ENCODE measurements at regions not wholly inside any gene's neighbourhood (a gene's known extent, or its start where the extent isn't known, plus 50 kb on each side); places are given as distances from the start of the nearest gene placed in this dataset.

DNA sequence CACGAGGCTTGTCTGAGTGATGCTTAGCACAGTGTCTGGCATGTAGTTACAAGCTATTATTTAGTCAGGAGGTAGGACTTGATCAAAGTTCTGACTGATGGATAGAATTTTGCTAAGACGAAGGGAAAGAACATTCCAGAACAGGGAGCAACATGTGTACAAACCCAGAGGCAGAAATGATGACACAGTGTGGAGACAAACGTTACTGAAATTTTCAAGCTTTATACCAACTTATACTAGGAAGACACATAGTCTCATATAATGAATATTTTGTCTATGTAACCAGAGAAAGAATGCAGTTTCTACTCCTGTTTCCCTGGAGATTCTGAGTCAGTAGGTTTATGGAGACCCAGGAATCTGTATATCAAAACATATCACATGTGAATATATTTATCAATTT, 123.4 kb downstream of the FAM124B start:
- no peaks in the 10 kb centered on the region for H3K9me3 Mint-ChIP-seq
- H3K27me3 Mint-ChIP-seq (ENCODE audit: insufficient read depth), result no peaks in the 10 kb centered on the region
- H3K36me3 Mint-ChIP-seq (ENCODE audit: low read depth), result no peaks in the 10 kb centered on the region
- H3K4me3 Mint-ChIP-seq, result no peak overlapping the region
- H3K27ac Mint-ChIP-seq, result no peak overlapping the region
- peak; percentile 70 for DNase-seq
- H3K4me1 Mint-ChIP-seq (ENCODE audit: low read depth), result peaks cover 17% of the 10 kb centered on the region
- peak; percentile 51 for TF ChIP-seq CTCF (IDR thresholded peaks at IDR 0.05)

GRCh38 chr2:224276251-224276650, 125.7 kb downstream of the FAM124B start:
- H3K27ac Mint-ChIP-seq, result no peak overlapping the region

GRCh38 chr2:224272237-224272910, 129.5 kb downstream of the FAM124B start:
- TF ChIP-seq CTCF (IDR thresholded peaks at IDR 0.05), result no peak
- Mint-ChIP-seq H3K36me3 (ENCODE audit: low read depth) (no peaks in the 10 kb centered on the region), H3K4me3 (no peak overlapping the region), H3K4me1 (ENCODE audit: low read depth) (peaks cover 26% of the 10 kb centered on the region), H3K27ac (no peak overlapping the region), H3K9me3 (no peaks in the 10 kb centered on the region), H3K27me3 (ENCODE audit: insufficient read depth) (no peaks in the 10 kb centered on the region)
- DNase-seq, result no peak

More at GRCh38 chr2:224276251-224276650, 125.7 kb downstream of the FAM124B start:
- TF ChIP-seq CTCF (IDR thresholded peaks at IDR 0.05), result no peak
- H3K4me3 Mint-ChIP-seq, result no peak overlapping the region
- H3K36me3 Mint-ChIP-seq (ENCODE audit: low read depth), result no peaks in the 10 kb centered on the region
- DNase-seq, result no peak
- H3K27me3 Mint-ChIP-seq (ENCODE audit: insufficient read depth), result no peaks in the 10 kb centered on the region
- H3K9me3 Mint-ChIP-seq, result no peaks in the 10 kb centered on the region
- peaks cover 26% of the 10 kb centered on the region for H3K4me1 Mint-ChIP-seq (ENCODE audit: low read depth)

DNA sequence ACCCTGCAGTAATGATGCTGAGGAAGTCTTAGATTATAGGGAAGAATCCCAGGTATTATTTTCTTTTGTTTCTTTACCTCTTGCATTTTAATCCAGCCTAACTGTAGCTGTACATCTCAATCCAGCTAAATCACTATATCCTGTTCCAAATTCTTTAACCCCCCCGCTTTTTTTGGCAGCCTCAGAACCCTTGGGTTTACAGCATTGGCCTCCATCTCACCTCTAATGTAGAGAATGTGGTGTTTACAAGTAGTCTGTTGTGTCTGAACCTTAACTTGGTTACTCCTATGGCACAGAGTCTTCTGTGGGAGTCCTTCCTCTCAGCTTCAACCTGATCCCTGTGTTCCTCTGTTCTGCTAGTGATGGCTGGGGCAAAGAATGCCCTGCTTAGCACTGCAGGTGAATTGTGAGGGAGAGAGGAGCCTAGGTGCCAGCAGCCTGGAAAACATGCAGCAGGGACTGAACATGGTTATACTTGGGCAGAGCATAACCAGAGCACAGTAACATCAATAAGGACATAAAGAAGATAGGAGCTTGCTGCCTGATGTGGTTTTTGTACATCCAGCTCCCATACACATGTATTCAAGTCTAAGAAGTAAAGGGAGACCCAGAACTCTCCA, 130.2 kb downstream of the FAM124B start:
- DNase-seq, result no peak
- no peaks in the 10 kb centered on the region for H3K27me3 Mint-ChIP-seq (ENCODE audit: insufficient read depth)
- H3K9me3 Mint-ChIP-seq, result no peaks in the 10 kb centered on the region
- TF ChIP-seq CTCF (IDR thresholded peaks at IDR 0.05), result no peak
- H3K4me3 Mint-ChIP-seq, result no peak overlapping the region
- no peaks in the 10 kb centered on the region for H3K36me3 Mint-ChIP-seq (ENCODE audit: low read depth)
- H3K4me1 Mint-ChIP-seq (ENCODE audit: low read depth), result peaks cover 31% of the 10 kb centered on the region
- no peak overlapping the region for H3K27ac Mint-ChIP-seq

- Mint-ChIP-seq H3K4me1 (ENCODE audit: low read depth) (peaks cover 60% of the 10 kb centered on the region), H3K27ac (peak overlapping the region; percentile 85), H3K9me3 (no peaks in the 10 kb centered on the region), H3K4me3 (peak overlapping the region; percentile 24), H3K27me3 (ENCODE audit: insufficient read depth) (no peaks in the 10 kb centered on the region), H3K36me3 (ENCODE audit: low read depth) (no peaks in the 10 kb centered on the region)
- peak; percentile 96 for DNase-seq
- TF ChIP-seq CTCF (IDR thresholded peaks at IDR 0.05), result no peak
Observed at GRCh38 chr2:224268441-224268840, 133.5 kb downstream of the FAM124B start.
